NCI-H69 (cell line): ENCODE measurements at regions not wholly inside any gene's neighbourhood (a gene's known extent, or its start where the extent isn't known, plus 50 kb on each side); places are given as distances from the start of the nearest gene placed in this dataset.

Source experiments
- DNase-seq: peaks from one replicate; lab custom pipeline; 2025; lab: John Stamatoyannopoulos, UW

DNA sequence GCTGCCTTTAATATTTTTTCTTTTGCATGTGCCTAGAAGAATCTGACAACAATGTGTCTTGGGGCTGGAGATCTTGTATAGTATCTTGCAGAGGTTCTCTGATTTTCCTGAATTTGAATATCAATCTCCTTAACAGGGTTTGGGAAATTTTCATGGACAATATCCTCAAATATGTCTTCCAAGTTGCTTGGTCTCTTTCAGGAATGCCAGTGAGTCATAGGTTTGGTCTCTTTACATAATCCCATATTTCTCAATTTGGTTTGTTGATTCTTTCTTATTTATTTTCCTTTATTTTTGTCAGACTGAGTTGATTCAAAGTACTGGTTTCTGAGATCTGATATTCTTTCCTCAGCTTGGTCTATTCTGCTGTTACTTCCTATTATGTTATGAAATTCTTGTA lies 208.7 kb upstream of the GLI3 start:
- DNase-seq, result no peak

DNA sequence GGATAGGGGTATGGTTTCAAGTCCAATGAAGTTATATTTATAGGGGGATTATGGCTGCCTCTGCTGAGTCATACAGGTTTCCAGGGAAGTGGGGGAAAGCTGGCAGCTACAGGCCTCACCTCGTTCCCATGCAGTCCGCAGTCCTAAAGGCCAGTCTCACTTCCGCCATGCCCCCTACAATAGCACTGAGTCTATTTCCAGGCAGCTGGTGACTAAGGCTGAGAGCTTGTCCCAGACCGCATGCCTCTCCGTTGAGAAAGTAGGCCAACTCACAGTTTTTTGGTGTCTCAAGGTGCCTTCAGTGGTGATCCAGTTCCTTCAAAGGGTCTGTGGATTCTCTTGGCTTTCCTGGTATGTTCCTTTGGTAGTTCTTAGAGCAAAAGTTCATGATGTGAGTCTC lies 203.9 kb upstream of the GLI3 start:
- DNase-seq, result no peak

DNA sequence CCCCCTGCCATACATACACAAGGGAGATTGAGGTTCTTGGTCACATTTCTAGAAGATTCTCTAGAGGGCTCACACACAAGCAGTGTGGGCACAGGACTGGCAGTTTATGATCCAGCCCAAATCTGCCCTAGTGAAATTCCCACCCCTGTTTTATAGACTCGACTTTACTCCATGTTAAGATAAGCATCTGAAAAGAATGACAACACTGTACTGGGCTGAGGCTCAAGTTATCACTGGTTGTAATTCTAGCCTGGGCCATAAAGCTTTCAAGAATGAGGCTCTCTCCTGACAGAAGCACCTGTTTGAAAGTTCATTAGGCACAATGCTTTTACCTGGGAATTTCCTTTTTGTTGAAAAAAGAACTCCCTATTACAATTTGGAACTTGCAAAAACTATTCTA lies 195.6 kb upstream of the GLI3 start:
- no peak for DNase-seq

DNA sequence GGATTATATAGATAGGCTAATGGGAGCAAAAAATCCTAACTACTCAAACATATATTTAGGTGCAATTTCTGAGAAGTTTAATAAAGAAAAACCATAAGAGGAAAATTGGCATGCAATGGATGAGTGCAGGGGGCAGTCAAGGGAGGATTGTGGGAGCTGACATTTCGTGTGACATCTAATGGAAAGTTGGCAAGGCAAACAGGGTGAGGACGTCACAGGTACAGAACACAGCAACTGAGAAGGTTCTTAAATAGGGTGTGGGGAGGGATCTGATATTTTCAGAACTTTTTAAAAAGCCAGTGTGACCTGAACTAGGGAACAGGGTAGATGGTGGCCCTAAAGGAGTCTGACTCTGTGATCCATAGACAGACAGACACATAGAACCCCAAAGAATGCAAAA lies 194.9 kb upstream of the GLI3 start:
- no peak for DNase-seq

DNA sequence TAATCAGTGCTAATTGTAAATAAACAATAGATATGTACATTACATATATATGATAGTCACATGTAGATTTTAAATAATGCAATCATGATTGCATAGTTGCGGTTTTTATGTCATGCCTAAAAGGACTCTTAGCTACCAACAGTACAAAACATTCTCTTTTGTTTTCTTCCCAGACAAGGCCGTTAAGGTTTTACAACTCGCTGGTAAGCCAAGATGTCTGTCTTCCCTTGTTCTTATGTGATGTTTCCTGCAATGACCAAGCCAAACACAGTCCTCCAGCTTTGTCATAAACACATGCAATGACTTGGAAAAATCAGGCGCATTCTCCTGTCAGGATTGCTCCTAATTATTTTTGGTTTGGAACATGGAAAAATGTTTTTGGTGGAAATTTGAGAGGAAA lies 192.3 kb upstream of the GLI3 start:
- DNase-seq, result no peak

DNA sequence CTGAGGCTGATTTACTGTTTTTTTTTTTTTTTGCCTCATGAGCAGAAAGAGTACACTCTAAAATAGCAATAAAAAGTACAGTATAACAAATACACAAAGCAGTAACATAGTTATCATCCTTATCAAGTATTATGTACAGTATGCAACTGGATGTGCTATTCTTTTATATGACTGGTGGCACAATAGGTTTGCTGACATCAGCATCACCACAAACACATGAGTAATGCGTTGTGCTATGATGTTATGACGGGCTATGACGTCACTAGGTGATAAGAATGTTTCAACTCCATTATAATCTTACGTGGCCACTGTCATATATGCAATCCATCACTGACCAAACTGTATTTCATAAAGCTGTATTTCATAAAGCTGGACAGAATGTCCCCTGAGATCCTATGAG lies 189.2 kb upstream of the GLI3 start:
- no peak for DNase-seq

DNA sequence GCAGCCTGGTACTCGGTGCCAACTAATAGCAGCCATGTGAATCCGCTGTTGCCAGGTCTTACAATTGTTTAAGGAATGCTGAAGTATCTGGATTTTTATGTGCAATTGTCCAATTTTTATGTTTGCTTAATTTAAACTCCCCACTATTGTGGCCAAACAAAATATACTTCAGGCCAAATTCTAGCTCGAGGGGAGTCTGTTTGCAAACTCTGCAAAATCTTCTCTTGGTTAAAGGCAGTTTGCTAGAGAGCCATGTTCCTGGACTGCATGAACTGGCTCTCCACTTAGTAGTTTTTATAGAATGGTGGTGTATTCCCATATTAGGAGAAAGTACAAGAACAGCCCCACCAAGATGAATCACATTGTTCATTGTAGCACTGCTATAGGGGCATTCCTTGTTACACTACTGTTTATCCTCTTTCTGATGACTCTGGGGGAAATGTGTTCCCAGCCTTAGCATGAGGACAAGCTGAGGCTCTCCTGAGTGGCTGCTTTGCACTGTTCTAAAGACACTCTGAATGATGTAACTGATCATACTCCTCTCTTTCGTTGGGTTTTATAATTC lies 178.0 kb upstream of the GLI3 start:
- no peak for DNase-seq

DNA sequence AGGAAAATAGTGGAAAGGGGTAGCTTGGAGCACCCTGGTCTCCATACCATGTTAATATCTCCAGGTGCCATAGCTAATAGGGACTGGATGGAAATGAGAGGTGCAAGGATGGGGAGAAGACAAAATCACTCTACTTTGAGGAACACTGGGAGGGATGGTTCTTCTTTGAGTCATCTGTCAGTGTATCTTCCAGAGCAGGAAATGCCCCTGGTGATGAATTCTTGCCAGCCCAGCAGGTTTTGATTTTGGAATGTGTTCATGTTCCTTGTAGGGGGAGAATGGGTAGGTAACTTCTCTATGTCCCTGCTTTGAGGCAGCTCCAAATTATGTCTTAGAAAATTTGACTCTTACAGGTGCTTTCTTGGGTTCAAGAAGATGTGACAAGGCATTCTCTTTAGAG lies 177.0 kb upstream of the GLI3 start:
- no peak for DNase-seq

DNA sequence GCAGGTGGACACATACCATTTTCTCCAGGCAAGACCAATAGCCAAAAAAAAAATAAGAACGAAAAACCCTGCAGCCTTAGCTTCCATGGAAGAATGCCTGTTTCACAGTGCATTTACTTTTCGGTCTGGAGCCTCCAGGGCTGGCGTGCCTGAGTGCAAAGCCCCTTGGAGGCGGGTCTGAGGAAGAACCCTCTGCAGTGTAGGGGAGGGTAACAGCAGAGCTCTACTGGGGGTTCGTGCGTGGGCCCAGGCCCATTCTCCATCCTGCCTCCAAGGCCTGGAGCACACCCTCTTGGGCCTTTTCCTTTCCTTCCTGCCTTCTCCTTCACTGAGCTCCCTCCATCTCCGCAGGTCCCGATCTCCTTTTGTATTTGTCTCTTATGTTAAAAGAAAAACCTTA lies 172.3 kb upstream of the GLI3 start:
- DNase-seq, result no peak

DNA sequence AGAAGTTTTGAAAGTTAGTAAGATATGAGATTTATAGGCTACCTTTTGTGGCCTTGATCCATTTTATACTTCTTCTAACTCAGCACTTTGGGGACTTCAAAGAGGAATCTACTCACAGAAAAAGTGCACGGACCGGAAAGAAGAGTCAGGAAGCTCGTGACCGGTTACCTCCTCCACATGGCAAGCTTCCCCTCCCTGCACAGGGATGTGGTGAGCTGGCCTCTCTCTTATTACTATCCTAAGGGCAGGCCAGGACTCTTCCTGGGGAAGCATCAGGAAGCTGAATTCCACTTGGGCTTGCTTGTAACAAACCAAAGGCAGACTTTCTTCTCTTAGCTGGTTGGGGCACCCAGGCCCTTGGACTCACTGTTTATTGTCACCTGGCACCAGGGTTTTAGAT lies 170.8 kb upstream of the GLI3 start:
- no peak for DNase-seq

DNA sequence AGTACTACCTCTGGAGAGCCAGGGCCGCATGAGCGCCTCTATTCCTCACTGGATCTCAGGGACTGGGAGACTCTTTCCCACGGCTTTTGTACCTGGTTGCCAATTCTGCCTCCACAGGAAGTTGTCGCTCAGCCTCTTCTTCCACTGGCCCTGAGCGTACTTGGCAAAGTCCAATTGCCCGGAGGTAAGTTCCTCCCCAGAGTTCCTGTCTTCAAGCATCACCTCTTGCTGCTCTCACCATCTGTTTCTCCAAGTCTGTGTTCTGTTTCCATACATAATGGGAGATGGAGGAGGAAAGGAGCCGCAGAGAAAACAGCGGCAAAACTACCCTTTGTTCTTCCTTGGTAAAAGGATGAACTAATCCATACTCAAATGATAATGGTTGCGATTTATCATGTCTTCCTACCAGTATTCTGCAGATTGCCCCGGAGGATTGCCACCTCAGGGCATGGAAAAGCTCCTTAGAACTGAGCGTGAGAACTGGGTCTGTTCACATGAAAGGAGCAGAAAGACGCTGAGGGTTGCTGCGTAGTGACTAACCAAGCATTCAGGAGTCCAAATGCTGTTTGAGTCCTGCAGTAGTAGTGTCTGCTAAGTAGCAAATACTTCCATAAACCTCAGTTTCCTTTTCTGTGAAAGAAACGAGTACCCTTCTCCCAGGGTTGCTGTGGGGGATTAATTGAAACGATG lies 170.2 kb upstream of the GLI3 start:
- DNase-seq, result no peak

DNA sequence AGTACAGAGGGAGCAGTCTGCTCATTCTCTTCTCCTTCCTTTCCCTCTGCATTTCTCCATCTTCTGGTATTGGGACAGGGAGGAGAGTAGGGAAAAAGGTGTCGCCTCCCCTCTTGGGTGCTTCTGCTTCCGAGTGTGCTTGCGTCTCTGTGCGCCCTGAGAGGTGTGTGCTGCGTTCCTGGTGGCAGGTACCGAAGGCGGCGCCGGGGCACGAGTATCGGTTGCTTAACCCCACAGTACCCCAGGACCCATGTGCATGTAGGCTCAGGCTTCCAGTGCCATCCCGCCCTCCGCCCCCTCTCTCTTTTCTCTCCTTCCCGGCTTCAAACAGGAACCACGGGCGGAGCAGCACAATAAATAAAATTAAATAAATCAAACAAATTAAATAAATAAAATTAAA lies 169.3 kb upstream of the GLI3 start:
- DNase-seq, result no peak

DNA sequence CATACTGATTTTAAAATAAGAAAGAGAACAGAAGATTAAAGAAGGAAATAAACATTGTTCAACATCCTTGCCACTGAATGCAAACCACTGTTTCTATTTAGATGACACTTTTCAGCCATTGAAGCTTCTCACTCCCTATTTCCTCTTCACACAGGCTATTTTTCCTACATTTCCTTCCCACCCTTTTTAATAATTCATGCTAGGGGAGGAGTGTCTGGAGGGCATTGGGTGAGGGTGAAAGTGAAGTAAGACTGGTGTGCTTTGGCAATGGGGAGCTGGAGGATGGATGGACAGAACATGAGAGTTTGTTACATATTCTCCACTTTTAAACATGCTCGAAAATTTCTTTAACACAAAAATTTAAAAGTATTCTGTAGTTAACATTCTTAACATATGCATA lies 168.8 kb upstream of the GLI3 start:
- DNase-seq, result no peak

DNA sequence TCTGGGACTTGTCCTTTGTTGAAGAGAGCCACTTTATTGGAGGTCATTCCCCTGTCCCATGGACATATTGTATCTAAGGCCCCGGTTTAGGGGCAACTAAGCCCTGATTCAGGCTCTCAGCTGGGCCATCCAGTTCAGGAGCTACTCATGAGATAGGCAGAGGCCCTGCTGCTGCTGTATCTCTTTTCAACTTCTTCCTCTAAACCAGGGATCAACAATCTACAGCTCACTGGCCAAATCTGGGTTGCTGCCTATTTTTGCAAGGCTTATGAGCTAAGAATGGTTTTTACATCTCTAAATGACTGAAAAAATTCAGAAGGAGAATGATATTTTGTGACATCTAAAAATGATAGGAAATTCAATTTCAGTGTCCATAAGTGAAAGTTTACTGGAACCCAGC lies 166.8 kb upstream of the GLI3 start:
- DNase-seq, result no peak

DNA sequence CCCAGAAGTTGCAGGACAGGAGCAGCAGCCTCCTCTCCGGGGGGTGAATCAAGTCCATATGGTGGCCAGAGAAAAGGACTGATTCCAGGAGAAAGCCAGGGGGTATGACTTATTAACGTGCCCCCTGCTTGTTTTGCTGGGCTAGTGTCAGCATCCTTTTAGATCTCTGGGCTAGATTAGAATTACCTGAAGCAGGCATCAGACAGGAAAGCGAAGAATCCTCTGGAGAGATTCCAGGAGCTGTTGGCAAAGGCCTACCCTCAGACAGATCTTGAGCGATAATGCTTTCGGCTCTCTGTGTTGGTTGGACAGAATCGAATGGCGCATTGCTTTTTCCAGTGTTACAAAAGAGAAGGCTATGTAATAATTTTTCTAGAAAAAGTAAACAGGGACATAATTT lies 164.0 kb upstream of the GLI3 start:
- DNase-seq, result no peak

DNA sequence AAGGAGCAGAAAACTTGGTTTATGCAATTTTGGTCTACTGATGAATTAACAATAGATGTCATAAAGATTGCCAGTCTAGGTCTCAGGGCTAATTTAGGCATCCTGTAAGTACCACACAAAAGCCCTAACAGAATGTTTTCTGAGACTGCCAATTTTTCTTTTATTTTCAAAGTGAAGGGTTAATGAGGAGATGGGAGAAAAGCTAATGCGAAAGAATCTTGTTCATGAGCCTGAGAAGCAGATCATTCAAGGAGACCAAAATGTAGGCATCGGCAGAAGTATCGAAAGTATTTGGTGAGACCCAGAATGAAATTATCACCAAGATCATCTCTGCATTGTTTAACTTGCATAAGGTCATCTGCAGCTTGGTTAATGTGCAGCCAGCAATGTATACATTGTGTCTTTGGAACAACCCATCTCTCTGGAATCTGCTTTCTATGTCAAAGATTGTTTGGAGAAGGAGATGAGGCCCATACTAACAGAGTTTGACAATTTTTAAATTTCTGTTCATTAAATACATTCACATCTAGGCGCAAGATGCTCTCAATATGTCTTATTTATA lies 163.3 kb upstream of the GLI3 start:
- no peak for DNase-seq

DNA sequence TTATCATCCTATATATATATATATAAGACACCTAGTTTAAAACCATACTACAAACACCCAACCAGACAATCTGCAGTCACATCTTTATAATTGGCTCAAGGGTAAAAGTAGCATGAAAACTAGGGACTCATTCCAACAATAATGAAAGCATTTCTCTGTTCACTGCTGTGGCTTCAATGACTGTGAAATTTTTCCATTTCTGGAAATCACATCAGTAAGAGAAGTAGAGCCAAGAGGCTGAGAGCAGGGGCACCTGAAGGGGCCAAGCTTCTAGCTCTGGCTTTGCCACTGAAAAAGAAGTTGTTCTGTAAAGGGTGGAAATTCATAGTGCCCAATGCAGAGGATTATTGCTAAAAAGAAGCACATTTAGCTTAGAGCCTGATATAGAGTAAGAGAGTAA lies 158.6 kb upstream of the GLI3 start:
- no peak for DNase-seq

DNA sequence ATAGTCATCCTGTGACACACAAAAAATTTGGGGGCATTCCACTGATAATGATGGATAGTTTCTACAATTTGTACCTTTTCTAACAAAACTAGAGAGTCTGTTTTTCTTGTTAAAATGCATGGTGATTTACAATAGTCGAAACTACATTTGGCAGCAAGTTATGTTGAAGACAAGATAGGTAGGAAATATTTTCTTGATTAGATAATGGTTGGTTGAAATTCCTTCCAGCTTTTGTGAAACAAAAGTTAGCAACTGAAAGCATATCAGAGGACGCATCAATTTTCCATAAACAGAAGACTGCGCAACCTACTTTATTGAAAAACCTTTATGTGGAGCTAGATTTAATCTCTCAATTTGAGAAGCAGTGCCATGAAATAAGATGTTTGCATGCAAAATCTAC lies 155.8 kb upstream of the GLI3 start:
- DNase-seq, result no peak

DNA sequence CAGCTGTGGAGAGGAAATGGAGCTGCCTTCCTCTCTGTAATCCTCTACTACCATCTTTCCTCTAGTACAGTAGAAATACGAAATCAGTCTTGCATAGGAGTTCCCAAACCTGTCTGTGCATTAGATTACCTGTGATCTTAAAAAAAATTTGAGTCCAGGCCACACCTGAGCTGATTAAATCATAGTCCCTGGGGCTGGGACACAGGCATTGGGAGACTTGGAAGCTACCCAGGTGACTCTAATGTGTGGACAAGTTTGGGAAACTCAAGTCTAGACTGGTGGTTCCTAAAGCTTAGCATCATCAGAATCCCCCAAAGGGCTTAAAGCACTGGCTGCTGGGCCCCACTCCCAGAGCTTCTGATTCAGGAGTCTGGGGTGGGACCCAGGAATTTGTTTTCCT lies 152.7 kb upstream of the GLI3 start:
- DNase-seq, result no peak

DNA sequence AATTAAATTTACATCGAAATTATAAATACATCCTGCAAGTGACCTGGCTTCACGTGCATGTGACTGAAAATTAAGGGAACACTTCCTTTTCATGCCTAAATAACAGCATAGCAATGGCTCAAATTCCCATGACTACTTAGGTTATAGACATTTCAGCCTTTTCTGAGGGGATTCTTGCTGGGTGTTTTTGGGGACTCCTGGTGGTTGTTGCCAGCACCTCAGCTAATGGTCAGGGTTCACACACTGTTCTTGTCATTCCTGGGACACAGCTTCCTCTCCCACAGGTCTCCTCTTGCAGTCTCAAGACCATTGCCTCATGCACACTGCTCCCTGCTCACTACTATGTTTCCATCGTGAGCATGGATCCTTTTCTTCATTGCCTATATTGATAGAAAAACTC lies 148.9 kb upstream of the GLI3 start:
- no peak for DNase-seq

DNA sequence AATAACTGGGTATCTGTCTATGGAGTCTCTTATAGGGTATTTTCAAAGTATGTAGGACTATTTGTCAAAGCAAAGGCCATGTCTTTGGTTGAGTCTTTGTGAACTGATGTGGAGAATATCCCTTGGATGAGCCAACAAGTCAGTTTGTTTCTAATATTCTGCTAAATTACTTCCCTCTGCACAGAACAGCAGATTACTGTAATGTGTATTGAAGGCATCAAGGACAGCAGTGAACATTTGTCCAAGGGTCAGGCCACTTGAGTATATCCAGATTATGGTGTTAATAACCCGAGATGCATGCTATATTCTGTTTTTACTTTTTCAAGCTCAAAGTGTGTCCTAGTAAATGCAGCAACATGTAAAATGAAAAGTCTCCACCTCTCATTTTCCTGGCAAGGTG lies 144.2 kb upstream of the GLI3 start:
- no peak for DNase-seq

DNA sequence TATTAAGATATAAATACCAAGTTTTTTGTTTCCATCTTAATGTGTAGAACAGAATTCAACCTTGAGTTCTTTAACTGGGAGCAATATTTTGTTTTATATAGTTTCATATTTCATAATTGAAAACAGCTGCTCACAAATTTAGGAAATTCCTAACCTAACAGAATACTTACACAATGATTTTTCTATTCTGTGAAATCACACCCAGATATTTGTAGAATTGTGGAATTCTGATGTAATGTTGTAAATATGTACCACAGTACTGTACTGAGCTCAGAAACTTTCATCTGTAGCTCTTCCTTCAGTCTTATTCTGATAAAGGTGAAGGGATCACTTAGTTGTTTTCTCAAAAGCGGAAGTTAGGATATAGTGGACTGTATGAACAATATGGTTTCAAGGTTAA lies 143.4 kb upstream of the GLI3 start:
- no peak for DNase-seq

DNA sequence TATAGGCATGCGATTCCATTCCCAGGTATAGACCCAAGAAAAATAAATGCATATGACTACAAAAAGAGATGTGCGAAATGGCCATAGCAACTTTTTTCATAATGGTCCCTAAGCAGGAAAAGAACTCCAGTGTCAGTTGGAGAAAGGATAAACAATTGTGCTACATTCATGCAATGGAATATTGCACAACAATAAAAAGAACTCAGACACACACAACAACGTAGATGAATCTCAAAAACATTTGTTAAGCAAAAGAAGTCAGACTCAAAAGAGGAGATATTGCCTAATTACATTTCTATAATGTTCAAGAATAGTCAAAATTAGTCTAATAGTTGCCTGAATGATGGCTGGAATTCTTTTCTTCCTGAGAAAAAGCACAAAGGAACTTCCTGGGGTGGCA lies 141.1 kb upstream of the GLI3 start:
- no peak for DNase-seq

DNA sequence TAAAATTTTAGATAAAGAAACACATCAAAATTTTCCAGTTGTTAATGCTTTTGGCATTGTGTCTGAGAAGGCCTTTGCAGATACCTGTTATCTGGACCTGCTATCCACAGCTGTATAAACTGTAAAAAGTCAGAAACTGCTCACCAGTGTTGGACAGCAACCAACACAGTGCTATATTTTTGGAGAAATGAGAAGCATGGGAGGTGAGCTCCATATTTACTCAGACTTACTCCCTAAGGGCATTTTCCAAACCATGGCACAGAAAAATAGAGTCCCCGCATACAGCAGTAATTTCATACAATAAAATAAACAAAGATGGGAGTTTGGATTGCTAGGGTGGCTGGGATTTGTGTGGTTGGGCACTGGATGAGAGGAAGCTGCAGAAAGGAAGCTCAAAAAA lies 136.3 kb upstream of the GLI3 start:
- DNase-seq, result no peak
